ENCODE measurements at regions not wholly inside any gene's neighbourhood (a gene's known extent, or its start where the extent isn't known, plus 50 kb on each side); places are given as distances from the start of the nearest gene placed in this dataset.

DNA sequence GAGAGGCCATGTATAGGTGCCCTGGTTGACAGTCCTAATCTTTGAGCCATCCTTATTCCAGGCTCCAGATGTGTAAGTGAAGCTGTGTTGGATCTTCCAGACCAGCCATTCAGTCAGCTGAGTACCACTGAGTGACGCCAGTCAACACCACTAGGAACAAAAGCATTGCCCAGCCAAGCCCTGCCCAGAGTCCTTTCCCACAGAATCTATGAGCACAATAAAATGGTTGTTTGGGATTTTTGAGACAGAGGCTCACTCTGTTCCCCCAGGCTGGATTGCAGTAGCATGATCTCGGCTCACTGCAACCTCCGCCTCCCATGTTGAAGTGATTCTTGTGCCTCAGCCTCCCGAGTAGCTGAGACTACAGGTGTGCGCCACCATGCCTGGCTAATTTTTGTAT lies 262.5 kb downstream of the BCOR start:
- H3K4me3 ChIP-seq (ENCODE audit: insufficient read depth, low read depth, low read length), result no peak overlapping the region
- no peaks in the 10 kb centered on the region for H3K36me3 ChIP-seq (replicated peaks; ENCODE audit: control insufficient read depth, insufficient read depth, low read length)
- no peaks in the 10 kb centered on the region; the same call in 1 of the 2 replicates for H3K27me3 ChIP-seq (ENCODE audit: control insufficient read depth, insufficient read depth, low read length)
- DNase-seq, result no peak

DNA sequence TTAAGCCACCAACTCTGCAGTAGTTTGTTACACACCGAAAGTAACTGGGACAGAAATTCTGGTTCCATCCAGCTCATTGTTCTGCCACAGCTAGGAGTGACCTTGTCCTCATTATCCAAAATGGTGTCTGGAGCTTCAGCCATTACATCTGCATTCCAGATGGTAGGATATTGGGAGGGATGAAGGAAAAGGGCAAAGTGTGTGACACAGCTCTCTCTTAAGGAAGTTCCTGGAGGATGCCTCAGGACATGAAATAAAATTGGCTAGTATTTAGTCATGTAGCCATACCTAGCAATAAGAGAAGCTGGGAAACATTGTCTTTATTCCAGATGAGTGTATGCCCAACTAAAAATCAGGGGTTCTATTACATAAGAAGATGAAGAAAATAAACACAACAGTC lies 262.0 kb downstream of the BCOR start:
- no peak overlapping the region for H3K4me3 ChIP-seq (ENCODE audit: insufficient read depth, low read depth, low read length)
- no peaks in the 10 kb centered on the region for H3K36me3 ChIP-seq (replicated peaks; ENCODE audit: control insufficient read depth, insufficient read depth, low read length)
- DNase-seq, result no peak
- H3K27me3 ChIP-seq (ENCODE audit: control insufficient read depth, insufficient read depth, low read length), result no peaks in the 10 kb centered on the region; the same call in 1 of the 2 replicates

GRCh38 chrX:39836802-39837420 lies 260.8 kb downstream of the BCOR start:
- DNase-seq, result no peak
- no peaks in the 10 kb centered on the region for H3K36me3 ChIP-seq (replicated peaks; ENCODE audit: control insufficient read depth, insufficient read depth, low read length)
- no peaks in the 10 kb centered on the region; the same call in 1 of the 2 replicates for H3K27me3 ChIP-seq (ENCODE audit: control insufficient read depth, insufficient read depth, low read length)
- H3K4me3 ChIP-seq (ENCODE audit: insufficient read depth, low read depth, low read length), result no peak overlapping the region

DNA sequence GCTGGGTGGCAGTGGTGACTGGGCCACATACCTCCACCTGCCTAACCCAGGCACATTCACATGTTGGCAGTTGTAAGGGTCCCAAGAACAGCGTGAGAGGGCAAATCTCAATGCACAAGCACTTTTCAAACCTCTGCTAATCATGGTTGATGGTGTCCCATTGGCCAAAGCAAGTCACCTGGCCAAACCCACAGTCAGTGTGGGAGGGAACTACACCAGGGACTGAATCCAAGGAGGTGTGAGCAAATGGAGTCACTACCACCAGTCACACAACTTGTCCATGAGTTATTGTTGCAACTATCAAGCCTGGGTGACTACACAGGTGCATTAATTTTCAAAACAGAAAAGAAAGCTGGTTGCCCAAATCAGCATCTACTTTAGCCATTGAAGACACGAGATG lies 260.1 kb downstream of the BCOR start:
- DNase-seq, result no peak
- Histone ChIP-seq H3K4me3 (ENCODE audit: insufficient read depth, low read depth, low read length) (no peak overlapping the region), H3K36me3 (replicated peaks; ENCODE audit: control insufficient read depth, insufficient read depth, low read length) (no peaks in the 10 kb centered on the region), H3K27me3 (ENCODE audit: control insufficient read depth, insufficient read depth, low read length) (no peaks in the 10 kb centered on the region; the same call in 1 of the 2 replicates)

- Histone ChIP-seq H3K27me3 (ENCODE audit: control insufficient read depth, insufficient read depth, low read length) (no peaks in the 10 kb centered on the region; the same call in 1 of the 2 replicates), H3K36me3 (replicated peaks; ENCODE audit: control insufficient read depth, insufficient read depth, low read length) (no peaks in the 10 kb centered on the region), H3K4me3 (ENCODE audit: insufficient read depth, low read depth, low read length) (no peak overlapping the region)
- peak; percentile 83 for DNase-seq
Measured at GRCh38 chrX:39839371-39839770, 258.4 kb downstream of the BCOR start.

GRCh38 chrX:39840133-39840532 lies 257.6 kb downstream of the BCOR start:
- no peak overlapping the region for H3K4me3 ChIP-seq (ENCODE audit: insufficient read depth, low read depth, low read length)
- no peaks in the 10 kb centered on the region for H3K36me3 ChIP-seq (replicated peaks; ENCODE audit: control insufficient read depth, insufficient read depth, low read length)
- H3K27me3 ChIP-seq (ENCODE audit: control insufficient read depth, insufficient read depth, low read length), result no peaks in the 10 kb centered on the region; the same call in 1 of the 2 replicates
- DNase-seq, result no peak

DNA sequence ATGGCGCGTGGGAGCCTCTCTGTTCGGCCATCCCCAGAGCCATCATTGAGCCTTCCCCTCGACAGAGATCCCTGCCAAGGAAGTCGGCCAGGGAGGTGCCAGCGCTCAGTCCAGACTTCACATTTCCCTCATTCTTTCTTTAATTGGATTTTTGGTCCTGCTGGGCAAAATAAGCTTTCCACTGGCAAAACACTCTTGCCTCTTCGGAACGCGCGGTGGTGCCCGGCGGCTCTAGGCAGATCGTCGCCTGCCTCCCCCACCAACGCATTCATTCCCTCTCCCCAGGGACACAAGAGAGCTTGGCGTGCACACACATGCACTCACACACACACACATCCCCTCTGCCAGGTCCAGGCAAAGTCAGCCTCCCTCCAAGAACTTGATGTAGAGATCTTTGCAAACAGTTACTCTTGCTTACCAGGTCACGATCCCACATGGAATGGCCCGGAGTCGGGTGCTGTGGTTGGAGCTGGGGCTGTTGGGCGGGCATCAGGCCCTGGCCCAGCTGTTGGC lies 257.1 kb downstream of the BCOR start:
- Histone ChIP-seq H3K27me3 (ENCODE audit: control insufficient read depth, insufficient read depth, low read length) (no peaks in the 10 kb centered on the region; the same call in 1 of the 2 replicates), H3K36me3 (replicated peaks; ENCODE audit: control insufficient read depth, insufficient read depth, low read length) (no peaks in the 10 kb centered on the region), H3K4me3 (ENCODE audit: insufficient read depth, low read depth, low read length) (no peak overlapping the region)
- DNase-seq, result no peak

- Histone ChIP-seq H3K4me3 (ENCODE audit: insufficient read depth, low read depth, low read length) (no peak overlapping the region), H3K27me3 (ENCODE audit: control insufficient read depth, insufficient read depth, low read length) (no peaks in the 10 kb centered on the region; the same call in 1 of the 2 replicates), H3K36me3 (replicated peaks; ENCODE audit: control insufficient read depth, insufficient read depth, low read length) (no peaks in the 10 kb centered on the region)
- DNase-seq, result peak; percentile 84
Measured at GRCh38 chrX:39841604-39842003, 256.2 kb downstream of the BCOR start.

- H3K27me3 ChIP-seq (ENCODE audit: control insufficient read depth, insufficient read depth, low read length), result no peaks in the 10 kb centered on the region; the same call in 1 of the 2 replicates
- H3K4me3 ChIP-seq (ENCODE audit: insufficient read depth, low read depth, low read length), result no peak overlapping the region
- DNase-seq, result no peak
- H3K36me3 ChIP-seq (replicated peaks; ENCODE audit: control insufficient read depth, insufficient read depth, low read length), result no peaks in the 10 kb centered on the region
Measured at GRCh38 chrX:39842281-39842973, 255.3 kb downstream of the BCOR start.

- Histone ChIP-seq H3K4me3 (ENCODE audit: insufficient read depth, low read depth, low read length) (no peak overlapping the region), H3K36me3 (replicated peaks; ENCODE audit: control insufficient read depth, insufficient read depth, low read length) (no peaks in the 10 kb centered on the region), H3K27me3 (ENCODE audit: control insufficient read depth, insufficient read depth, low read length) (no peaks in the 10 kb centered on the region)
- DNase-seq, result no peak
Measured at GRCh38 chrX:39843318-39843717, 254.4 kb downstream of the BCOR start.

- DNase-seq, result no peak
- Histone ChIP-seq H3K36me3 (replicated peaks; ENCODE audit: control insufficient read depth, insufficient read depth, low read length) (no peaks in the 10 kb centered on the region), H3K27me3 (ENCODE audit: control insufficient read depth, insufficient read depth, low read length) (no peaks in the 10 kb centered on the region), H3K4me3 (ENCODE audit: insufficient read depth, low read depth, low read length) (no peak overlapping the region)
Measured at GRCh38 chrX:39845233-39845632, 252.5 kb downstream of the BCOR start.

DNA sequence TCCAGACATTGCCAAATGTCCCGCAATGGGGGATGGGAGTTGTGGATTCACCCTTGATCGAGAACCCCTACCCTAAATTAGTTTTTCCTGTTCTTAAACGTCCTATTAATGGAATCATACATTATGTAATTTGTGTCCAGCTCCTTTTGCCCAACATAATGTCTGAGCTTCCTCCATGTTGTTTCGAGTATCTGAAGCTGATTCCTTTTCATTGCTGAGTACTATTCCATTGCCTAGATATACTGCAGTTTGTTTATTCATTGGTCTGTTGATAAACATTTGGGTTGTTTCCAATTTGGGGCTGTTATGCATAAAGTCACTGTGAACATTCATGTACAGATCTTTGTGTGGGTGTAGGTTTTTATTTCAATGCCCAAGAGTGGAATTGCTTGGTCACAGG lies 251.3 kb downstream of the BCOR start:
- Histone ChIP-seq H3K4me3 (ENCODE audit: insufficient read depth, low read depth, low read length) (no peak overlapping the region), H3K36me3 (replicated peaks; ENCODE audit: control insufficient read depth, insufficient read depth, low read length) (no peaks in the 10 kb centered on the region), H3K27me3 (ENCODE audit: control insufficient read depth, insufficient read depth, low read length) (no peaks in the 10 kb centered on the region)
- DNase-seq, result no peak

GRCh38 chrX:39848243-39848642 lies 249.5 kb downstream of the BCOR start:
- H3K27me3 ChIP-seq (ENCODE audit: control insufficient read depth, insufficient read depth, low read length), result no peaks in the 10 kb centered on the region
- H3K4me3 ChIP-seq (ENCODE audit: insufficient read depth, low read depth, low read length), result no peak overlapping the region
- DNase-seq, result no peak
- H3K36me3 ChIP-seq (replicated peaks; ENCODE audit: control insufficient read depth, insufficient read depth, low read length), result no peaks in the 10 kb centered on the region

- no peak overlapping the region for H3K4me3 ChIP-seq (ENCODE audit: insufficient read depth, low read depth, low read length)
- DNase-seq, result no peak
- no peaks in the 10 kb centered on the region for H3K36me3 ChIP-seq (replicated peaks; ENCODE audit: control insufficient read depth, insufficient read depth, low read length)
- no peaks in the 10 kb centered on the region for H3K27me3 ChIP-seq (ENCODE audit: control insufficient read depth, insufficient read depth, low read length)
Measured at GRCh38 chrX:39848900-39849299, 248.9 kb downstream of the BCOR start.

DNA sequence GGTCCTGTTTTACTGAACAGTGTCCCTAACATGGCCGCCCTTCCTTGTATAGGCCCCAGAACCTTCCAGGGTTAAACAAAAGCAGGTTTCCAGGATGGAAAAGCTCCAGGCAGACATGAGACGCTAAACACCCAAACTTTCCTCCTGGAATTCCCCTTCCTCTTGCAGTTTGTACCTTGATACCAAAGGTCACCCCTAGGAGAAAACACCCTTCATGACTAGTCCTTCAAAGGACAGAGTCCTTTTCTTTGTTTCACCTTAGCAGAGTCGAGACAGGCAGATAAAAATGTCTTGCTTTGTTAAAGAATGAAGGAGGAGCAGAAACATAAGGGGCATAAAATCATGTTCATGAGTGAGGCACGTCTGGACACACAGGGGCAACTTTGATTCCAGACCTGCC lies 247.5 kb downstream of the BCOR start:
- no peak for DNase-seq
- H3K36me3 ChIP-seq (replicated peaks; ENCODE audit: control insufficient read depth, insufficient read depth, low read length), result no peaks in the 10 kb centered on the region
- H3K27me3 ChIP-seq (ENCODE audit: control insufficient read depth, insufficient read depth, low read length), result no peaks in the 10 kb centered on the region
- H3K4me3 ChIP-seq (ENCODE audit: insufficient read depth, low read depth, low read length), result no peak overlapping the region

Data from H7 (cell line).